NCI-H1436 (cell line): ENCODE measurements at regions not wholly inside any gene's neighbourhood (a gene's known extent, or its start where the extent isn't known, plus 50 kb on each side); places are given as distances from the start of the nearest gene placed in this dataset.

Experiments
- DNase-seq: peaks from one replicate; lab custom pipeline; 2025; lab: John Stamatoyannopoulos, UW

DNA sequence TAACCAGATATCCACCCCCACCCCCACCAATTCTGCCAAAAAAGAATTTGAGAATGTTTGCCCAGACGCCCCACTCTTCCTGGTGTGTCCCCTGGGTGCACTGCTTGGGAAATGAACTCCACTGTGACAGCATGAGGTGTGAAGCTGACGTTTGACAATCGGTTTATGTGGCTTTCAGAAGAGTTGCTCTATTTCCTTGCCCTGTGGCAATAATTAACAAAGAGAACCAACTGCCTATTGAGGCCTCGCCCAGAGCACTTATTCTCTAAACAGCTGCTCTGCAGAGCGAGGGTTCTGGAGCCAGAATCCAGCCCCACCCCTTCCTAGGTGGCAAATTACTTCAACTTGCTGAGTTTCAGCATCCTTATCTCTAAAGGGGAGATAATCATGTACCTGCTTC, 115.8 kb upstream of the SIX3 start:
- DNase-seq = peak; percentile 84

DNA sequence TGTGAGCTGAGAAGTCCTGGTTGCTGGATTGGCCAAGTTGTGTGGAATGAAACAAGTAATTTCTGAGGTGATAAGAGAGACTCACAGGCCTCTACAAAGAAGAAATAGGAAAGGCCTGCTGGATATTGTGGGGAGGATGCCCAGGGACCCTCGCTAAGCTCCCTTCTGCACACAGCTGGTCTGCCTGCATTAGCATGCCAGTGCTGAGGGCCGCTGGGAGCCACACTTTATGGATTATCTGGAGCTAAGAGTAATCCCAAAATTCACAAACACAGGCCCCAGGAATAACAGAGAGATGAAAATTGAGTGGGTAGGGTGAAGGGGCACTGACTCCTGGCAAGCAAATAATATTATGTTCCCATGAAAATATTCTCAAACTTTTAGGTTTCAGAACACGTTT, 114.9 kb upstream of the SIX3 start:
- DNase-seq = no peak

DNA sequence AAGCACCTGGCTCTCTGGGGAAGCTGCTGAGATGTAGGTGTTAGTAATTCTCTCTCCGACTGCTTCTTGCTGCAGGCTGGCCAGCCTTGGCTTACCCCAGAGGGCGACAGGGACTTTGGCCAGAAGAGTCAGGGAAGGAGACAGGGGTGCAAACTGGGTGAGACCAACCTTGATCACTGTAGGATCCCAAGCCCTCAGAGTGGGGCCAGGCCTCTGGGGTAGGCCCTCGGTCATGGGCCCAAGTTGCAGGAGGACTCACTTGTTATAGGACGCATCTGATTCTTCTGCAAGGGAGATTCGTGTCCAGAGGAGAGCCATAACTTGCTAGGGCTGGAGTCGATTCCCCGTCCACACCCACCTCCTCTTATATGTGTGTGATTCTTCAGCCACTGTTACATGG, 111.7 kb upstream of the SIX3 start:
- no peak for DNase-seq

DNA sequence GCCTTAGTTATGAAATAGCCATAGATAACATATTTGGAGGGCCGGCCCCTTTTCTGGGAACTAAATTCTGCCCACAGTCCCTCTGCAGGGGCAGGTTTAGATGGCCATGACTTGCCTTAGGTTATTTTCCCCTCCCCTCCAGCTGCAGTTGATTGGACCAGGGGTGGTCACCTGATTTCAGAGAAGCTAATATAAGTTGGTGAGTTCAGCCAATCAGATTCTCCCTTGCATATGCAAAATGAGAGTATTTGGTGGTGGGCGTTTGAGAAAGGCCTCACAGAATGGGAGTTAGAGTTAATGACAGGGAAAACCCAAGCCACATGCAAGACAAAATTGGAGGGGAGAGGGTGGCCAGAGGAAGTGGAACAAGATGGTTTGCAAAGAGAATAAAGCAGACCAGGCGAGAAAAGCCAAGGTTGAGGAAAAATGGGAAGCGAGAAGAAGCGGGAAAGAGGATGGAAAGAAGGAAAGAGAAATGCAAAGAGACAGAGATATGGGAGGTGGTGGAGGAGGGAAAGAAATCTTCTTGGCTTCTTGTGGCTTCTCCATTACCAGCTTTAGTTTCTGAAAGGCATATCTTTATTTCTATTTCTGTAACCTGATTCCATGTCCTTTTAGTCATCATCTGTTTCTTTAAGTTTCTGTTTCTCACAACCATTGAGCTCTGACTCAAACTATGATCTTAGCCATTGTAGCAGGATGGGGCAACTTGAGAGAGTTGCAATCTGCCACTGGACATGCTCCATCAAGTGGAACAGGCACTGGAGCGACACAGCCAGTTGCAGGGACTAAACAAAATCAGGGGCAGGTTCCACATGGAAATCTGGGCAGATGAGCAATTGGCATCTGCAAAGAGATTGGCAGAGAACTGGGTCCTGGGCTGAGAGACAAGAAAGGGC, 108.1 kb upstream of the SIX3 start:
- no peak for DNase-seq

DNA sequence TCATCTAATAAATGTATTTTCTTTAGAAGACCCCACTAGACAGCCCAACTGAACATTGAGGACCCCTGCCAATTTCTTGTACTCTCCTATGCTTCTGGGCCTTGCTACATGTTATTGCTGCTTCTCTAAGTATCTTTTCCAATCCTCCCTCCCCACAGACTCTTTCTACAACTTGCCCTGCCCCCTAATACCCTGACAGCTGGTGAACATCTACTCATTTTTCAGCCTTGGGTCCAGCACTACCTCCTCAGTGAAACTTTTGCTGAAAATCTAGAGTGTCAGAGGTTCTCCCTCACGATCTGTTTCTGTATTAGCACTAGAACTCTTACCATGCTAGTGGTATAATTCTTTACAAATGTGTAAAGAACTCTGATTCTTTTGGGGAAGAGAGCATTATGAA, 106.8 kb upstream of the SIX3 start:
- no peak for DNase-seq

DNA sequence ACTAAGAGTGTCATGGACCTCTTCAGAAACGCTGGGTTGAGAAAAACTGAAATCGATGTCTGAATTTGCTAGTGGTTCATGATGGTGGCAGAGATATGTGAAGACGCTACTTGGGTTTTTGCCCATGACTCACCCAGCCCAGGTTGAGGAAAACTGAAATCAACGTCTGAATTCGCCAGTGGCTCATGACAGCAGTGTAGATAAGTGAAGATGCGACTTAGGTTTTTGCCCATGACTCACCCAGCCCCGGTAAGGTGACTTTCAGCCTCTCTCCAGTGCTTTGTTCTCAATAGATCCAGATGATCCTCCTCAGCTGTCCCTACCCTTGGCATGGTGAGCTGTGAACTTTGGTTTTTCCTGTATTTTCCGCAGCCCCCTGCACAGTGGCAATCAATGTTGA, 105.3 kb upstream of the SIX3 start:
- no peak for DNase-seq

DNA sequence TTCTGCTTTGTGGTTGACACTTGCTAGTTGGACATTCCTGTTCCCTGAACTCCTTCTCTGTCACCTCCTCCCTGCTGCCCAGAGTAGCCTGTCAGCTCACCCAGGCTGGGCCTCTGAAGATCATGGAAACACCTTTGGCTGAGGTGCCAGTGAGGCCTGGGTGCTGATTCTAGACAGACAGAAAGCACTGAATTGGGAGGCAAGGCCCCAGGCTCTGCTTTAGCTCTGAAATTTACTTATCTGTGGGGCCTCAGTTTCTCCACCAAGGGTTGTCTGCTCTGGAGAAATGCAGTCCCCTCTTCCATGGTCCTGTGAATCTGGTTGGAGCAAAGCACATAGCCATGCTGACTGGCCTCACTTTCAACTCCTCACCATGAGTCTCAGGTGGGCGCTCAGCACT, 104.6 kb upstream of the SIX3 start:
- no peak for DNase-seq

DNA sequence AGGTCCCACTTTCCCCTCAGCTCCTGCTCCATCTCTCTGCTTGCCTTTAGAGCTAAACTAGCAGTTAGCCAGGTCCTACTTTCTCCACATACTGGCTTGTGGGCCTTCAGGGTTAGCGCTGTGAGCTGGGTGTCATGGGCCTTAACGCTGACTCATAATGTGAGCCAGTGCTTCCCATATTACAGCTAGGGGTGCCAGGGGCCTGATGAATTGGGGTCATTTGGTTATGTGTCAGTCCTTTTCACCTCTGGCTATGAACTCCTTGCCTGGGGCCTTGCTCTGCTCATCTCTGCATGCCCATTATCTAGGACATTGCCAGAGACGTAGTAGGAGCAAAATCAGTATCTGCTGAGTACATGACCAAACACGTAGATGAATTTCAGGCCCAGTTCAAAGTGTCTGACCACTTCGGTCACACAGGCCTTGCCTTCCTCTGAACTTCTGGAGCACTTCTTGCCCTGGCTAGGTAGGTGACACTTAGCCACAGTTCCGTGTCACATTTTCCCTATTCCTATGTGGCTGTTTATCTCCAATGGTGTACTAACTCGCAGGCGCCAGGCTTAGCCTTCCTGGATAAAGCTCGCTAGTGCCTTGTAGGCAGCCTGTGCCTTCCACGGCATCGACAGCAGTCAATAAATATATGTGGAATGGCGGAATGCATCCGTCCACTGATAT, 103.2 kb upstream of the SIX3 start:
- no peak for DNase-seq

DNA sequence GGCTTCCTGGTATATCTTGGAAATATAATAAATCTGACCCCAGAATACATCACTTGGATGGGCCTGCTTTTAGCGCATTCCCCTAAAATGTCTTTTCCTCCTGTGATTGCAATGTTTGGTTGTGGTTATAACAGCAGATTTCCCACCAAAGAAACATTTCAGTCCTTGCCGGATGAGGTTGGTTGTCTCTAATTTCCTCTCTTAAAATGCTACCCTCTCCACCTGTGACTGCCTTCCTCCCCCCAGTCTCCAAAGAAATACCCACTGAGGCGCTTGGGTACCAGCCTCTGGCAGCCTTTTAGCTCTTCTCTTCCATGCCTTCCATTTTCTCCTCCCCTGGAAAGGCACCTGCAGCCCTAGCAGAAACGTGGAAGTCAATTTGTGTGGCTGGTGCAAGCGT, 102.1 kb upstream of the SIX3 start:
- no peak for DNase-seq

DNA sequence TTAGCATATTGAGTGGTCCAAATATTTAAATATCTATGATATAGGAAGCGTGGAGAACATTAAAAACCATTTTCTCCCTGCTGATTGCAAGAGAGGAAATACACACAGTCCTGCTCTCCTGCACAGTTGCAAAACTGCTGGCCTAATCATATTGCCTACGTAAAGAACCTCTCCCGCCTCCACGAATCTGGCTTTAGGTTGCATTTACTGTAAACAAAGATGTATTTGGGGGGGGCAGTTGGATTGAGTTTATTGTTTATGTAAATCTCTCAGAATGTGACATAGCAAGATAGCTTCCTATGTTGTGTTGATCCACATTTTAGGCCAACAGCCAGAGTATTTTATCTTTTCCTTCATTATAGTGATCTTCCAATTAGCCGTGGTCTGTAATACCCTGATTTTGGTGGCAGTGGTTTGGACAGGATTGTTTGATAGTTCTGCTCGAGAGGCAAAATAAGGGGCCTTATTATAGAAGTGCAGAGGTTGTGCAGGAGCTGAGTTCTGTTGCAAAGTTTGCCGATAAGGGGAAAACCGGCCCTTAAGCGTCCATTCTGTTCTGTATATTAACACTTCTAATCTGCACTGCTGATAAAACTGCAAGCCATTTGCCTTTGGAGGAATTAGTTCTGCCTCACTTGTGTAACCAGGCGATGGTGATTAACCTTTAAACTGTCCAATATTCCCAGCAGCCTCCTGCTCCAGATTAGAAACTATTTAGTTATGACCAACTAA, 101.6 kb upstream of the SIX3 start:
- no peak for DNase-seq

DNA sequence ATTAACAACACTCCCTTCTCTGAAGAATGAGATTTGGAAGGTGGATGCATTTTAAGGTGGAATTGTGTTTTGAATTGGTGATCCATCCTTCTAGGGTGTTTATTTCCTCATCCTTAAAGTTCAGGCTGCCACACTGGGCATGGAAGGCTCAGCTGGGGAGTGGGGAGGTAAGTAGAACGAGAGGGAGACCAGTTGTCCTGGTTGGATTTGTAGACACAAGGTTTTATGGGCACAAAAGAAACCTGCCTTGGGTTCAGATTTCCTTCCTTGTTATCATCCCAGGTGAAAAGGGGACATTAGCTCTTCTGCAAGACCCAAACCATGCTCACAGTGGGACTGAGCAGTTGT, 101.0 kb upstream of the SIX3 start:
- DNase-seq = no peak

DNA sequence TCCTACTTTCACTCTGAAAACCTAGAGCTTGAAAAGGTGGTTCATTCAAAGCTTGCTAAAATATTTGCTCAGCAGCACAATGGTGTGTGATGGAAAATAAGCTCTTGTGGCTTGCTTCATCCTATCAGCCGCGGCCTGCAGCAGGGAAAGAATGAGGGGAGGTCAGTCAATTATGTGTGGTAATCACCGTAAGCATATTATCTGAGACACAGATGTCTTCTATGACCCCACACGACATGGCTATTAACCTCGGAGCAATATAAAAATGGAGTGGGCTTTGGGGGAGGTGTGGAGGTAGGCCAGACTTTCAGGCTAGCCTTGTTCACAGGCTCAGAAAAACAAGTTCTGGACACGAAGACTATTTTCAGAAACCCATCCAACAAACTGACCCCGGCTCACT, 98.4 kb upstream of the SIX3 start:
- DNase-seq = no peak

DNA sequence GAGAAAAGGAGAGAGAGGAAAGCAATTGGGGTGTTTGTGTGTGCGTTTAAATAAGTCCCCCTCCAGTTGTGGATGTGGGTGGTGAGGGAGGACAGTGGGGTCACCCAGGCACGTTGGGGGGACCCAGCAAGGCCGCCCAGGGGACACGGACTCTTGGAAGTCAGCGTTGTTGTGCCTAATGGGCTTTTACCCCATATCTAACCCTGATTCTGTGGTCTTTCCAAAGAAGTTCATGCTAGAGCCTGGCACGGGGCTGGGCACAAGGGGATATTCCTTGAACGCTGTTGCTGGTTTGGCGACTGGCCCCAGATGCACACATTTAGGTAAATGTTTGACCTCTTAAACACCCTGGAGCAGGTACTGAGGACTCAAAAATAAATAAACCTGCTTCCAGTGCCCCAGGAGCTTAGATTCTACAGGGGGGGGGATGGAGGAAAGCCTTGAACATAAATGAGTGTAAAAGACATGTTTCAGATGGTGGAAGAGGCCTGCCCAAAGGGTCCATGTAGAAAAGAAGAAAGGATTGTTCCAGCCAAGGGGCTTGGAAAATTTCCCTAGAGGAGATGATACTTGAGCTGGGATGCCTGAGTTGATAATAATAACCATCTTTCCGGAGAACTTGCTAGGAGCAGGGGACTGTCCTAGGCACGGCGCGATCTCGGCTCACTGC, 97.7 kb upstream of the SIX3 start:
- DNase-seq = no peak

DNA sequence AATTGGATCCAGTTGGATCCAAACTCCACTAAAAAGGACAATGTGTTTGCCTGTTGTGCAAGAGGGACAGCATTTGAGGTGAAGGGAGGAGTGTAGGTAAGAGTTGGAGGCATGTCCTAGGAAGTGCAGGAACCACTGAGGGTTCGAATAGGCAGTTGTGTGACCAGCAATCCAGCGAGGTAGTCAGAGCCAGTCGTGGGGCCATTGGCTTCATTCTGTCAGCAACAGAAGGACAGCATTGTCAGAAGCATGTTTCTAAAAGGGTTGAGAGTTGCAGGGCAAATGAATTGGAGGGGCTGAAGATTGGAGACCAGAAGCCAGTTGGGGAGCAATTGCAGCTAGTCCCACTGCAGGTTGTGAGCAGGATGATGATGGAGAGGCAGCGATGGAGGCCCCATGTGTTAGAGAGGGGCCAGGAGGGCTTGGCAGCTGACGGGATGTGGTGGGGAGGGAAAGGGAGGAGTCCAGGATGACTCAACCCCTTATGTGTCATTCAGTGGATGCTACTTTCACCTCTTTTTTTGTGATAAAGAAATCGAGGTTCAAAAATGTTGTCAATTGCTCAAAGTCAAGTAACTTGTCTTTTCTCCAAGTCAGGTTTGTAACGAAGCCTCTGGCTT, 96.7 kb upstream of the SIX3 start:
- DNase-seq = no peak

DNA sequence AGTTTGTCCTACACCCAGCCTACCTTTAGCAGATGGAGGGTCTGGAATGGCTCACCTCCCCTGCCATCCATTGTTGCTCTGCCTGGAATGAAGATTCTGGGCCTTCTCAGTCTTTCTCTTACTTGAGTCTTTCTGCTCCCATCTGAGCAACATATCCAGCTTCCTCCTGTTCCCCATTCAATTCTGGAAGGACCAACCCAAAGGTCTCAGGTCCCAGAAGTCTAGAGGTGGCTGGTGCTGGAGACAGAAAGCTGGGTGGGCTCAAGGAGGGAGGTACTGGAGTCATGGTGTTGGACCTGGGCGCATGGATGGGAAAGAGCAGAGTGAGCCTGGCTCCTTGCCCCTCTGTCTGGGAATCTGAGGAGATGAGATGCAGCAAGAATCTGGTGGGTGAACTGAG, 93.5 kb upstream of the SIX3 start:
- no peak for DNase-seq

DNA sequence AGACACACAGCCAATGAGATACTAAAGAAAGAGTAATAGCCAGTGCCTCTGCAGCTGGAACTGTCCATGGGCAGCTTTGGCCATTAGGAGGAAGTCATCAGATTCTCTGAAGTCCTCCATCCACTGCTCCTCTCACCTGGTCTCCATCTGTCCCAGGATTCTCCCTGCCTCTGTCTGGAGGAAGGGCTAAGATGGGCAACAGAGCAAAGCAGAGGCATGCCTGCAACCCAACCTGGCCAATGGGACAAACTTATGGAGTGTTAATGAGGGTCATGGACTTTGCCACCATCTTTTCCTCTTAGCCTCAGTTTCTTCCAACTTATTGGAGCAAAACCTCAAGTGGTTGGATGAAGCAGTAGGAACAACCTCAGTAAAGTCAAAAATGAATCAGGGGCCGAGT, 91.5 kb upstream of the SIX3 start:
- no peak for DNase-seq

DNA sequence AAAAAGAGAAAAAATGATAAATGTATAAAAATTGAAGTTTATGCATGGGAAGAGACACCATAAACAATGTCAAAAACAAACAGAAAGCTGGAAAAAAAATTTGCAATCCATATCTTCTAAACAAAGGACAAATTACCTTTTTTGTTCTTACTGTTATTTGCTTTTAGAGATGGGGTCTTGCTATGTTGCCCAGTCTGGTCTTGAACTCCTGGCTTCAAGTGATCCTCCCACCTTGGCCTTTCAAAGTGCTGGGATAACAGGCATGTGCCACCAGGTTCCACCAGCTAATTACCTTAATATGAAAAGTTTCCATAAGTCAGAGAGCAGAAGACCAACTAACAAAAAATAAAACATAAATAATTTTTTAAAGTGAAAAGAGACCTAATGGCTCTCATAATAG, 90.0 kb upstream of the SIX3 start:
- DNase-seq = no peak

DNA sequence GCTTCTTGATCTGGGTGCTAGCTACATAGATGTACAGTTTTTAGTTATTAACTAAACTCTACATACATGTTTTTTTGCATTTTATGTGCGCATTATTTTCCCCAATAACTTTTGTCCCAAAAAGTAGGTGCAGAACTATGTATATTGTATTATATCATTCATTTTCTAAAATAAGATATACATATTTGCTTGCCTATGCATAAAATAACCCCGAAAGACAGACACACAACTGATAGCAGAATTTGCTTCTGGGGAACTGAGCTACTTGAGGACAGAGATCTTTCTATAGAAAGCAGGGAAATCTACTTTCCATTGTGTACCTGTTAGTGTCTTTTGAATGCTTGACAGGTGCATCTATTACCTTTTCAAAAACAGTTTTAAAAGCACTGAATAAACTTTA, 88.9 kb upstream of the SIX3 start:
- peak; percentile 8 for DNase-seq

DNA sequence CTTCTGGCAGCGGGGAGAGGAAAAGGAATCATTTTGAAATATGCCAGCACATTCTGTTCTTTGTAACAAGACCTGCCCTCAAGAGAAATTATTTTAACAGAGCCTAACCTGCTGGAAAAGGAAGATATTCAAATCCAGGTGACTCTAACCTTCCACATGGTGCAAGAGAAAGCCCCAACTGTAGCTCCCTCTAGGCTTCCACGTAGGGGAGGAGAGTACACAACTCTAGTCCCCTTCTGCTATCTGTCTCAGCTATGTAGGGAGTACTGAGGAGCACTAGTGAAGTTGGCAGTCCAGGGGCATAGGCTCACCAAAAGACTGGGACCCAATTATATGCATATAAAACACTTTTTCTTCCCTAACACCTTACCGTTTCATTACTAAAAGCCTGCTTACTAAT, 82.2 kb upstream of the SIX3 start:
- no peak for DNase-seq

DNA sequence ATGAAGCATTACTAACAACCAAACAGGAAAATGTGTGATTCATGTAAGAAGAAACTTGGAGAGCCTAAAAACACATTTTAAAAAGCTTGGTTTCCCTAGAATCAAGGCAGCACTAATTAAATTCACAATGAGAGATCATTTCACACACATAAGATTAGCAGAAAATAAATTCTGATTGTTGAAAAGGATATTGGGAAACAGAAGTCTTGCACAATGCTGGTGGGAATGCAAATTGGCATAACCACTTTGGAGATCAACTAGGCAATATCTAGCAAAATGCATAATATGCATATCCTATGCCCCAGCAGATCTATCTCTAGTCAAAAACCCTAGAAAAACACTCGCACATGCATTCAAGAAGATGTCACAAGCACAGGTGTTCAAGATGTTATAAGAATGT, 75.3 kb upstream of the SIX3 start:
- DNase-seq = no peak

DNA sequence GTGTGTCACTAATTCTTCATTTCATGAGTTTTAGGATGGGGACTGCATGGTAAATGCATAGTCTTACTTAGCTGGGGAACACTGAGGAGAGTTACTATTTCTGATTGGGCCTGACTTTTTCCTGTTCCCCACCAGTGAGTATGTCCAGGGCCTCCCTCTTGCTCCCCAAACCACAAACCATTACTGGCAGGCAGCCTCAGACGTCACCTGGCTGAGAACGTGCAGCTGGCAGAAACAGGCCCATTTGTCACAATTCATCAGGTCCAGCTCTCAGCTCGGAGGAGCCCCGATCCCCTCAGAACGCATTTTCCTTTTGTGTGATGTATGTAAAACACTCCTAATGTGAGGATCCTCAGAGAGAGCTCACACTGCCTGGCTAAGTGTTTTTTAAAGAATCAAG, 71.7 kb upstream of the SIX3 start:
- DNase-seq = peak; percentile 17

DNA sequence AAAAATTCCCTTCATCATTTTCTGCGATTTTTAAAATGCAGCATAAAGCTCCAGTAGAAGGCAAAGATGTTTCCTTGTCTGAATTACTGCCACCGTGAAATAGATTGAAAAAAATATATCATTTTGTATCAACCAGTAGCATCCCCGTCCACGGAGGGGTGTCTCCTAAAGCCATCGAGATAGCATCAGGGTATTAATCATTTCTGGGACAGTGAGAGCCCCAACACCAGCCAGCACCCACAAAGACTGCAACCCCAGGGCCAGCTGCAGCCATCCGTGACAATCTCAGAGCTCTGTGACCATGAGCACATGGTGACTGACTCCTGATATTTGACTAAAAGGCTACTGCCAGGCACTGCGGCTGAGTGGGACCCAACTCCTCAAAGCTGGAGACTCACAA, 64.1 kb upstream of the SIX3 start:
- no peak for DNase-seq
